ENCODE measurements at regions not wholly inside any gene's neighbourhood (a gene's known extent, or its start where the extent isn't known, plus 50 kb on each side); places are given as distances from the start of the nearest gene placed in this dataset.

DNA sequence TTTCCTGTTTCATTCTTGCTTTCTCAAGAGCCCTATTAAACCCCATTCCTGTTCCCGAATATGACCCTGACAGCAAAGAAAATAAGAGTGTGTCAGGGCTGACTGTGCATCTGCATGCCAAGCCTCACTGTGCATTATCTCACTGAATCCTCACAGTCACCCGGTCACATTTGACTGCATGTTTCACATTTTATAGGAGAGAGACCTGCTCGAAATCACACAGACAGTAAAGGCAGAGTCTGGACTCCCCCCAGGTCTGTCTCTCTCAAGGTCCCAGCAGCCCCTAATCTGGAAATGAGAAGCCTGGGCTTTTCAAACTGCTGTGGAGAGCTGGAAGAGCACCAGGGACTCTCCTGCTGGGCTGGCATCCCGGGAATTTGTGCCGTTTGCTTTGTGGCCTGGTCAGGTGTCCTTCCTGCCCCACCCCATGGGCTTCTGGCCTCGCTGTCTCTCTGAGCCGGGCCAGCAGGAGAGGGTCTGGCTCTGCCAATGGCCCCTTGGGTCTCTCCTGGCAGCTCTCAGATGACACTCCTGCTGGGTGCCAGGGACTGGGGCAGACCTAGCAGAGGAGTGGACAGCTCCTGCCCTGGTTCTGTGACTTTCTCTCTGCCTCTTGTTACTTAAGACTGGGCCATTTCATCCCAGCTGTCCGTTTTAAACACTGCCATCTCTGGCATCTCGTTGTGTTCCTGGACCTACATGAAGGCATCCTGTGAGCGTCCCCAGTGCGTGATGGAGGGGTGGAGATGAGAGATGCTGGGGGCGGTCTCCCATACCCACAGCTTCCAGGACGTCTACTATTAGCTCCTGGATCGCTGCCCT lies 173.6 kb downstream of the ARHGAP12 start:
- Mint-ChIP-seq H3K4me3 (no peak overlapping the region), H3K4me1 (ENCODE audit: low read depth) (peaks cover 13% of the 10 kb centered on the region), H3K9me3 (no peaks in the 10 kb centered on the region), H3K27ac (no peak overlapping the region), H3K36me3 (ENCODE audit: low read depth) (no peaks in the 10 kb centered on the region), H3K27me3 (ENCODE audit: low read depth) (no peaks in the 10 kb centered on the region)

DNA sequence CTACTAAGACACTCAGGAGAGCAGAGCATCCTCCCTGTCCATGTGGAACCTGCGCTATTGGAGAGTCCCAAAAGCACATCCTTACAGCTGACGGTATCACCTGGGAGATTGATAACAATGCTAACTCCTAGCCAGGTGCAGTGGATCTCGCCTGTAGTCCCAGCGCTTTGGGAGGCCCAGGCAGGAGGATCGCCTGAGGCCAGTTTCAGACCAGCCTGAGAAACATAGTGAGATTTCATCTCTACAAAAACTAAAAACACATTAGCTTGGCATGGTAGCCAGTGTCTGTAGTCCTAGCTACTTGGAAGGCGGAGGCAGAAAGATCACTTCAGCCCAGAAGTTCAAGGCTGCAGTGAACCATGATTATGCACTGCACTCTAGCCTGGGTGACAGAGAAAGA lies 174.9 kb downstream of the ARHGAP12 start:
- no peak overlapping the region for H3K4me3 Mint-ChIP-seq
- H3K4me1 Mint-ChIP-seq (ENCODE audit: low read depth): peaks cover 9% of the 10 kb centered on the region
- H3K27me3 Mint-ChIP-seq (ENCODE audit: low read depth): no peaks in the 10 kb centered on the region
- H3K36me3 Mint-ChIP-seq (ENCODE audit: low read depth): no peaks in the 10 kb centered on the region
- H3K27ac Mint-ChIP-seq: no peak overlapping the region
- no peaks in the 10 kb centered on the region for H3K9me3 Mint-ChIP-seq

DNA sequence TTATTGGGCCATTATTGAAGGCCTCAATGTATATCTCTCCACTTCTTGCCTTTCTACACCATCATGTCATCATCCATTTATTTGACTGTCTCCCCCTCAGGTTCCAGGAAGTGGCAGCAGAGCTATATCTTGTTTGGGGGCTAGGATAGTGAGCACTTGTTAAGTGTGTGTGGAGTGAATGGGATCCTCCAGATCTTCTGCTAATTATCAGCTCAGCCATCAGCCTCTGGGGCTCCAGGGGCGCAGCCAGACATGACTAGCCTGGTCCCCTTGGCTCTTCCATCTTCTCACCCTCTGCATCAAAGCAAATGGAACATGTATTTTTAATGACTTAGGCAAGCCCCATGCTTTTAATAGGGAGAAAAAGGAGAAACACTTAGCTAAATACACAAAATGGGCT lies 176.5 kb downstream of the ARHGAP12 start:
- Mint-ChIP-seq H3K4me1 (ENCODE audit: low read depth) (peaks cover 13% of the 10 kb centered on the region), H3K4me3 (no peak overlapping the region), H3K27ac (no peak overlapping the region), H3K27me3 (ENCODE audit: low read depth) (no peaks in the 10 kb centered on the region), H3K36me3 (ENCODE audit: low read depth) (no peaks in the 10 kb centered on the region), H3K9me3 (no peaks in the 10 kb centered on the region)

DNA sequence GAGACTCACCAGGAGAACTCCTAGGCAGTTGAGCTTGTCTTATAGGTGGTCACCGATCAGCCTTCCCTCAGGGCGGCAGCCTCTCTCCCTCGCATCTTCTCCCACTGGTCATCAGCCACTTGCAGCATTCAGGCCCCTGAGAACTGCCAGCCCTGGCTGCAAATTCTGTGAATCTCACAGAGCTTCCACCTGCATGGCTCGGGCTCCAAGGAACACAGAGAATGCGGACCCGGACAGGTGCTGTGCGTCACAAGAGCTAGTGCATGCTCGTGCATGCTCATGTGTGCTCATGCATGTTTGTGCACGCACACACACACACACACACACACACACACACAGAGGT lies 176.9 kb downstream of the ARHGAP12 start:
- Mint-ChIP-seq H3K27ac (no peak overlapping the region), H3K36me3 (ENCODE audit: low read depth) (no peaks in the 10 kb centered on the region), H3K4me1 (ENCODE audit: low read depth) (peaks cover 18% of the 10 kb centered on the region), H3K4me3 (no peak overlapping the region), H3K27me3 (ENCODE audit: low read depth) (no peaks in the 10 kb centered on the region), H3K9me3 (no peaks in the 10 kb centered on the region)

DNA sequence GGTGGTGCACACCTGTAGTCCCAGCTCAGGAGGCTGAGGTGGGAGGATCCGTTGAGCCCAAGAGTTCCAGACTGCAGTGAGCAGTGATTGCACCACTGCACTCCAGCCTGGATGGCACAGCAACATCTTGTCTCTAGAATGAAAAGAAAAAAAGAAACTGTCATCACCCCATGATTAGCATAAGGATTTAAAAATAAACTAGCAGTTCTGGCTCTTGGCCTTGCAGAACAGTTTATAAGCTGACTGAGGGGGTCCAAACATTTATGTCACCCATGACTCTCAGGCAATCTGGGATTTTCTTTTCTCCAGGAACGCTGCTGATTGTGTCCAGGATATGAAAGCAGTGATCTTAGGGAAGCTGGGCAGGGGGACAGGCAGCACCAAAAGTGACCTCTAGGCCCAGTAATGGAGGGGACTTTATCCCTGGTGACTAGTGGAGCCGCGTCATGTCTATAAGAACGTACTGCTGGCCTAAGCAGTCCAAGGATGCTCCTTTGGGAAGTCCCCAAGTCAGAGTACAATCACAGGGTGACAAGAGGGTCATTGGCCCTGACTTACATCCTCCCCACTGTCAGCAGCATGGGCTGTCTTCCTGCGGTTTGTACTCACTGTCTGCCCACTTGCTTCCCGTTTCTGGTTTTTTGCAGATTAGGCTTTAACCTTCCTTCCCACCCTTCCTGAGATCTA lies 177.4 kb downstream of the ARHGAP12 start:
- Mint-ChIP-seq H3K9me3 (no peaks in the 10 kb centered on the region), H3K4me1 (ENCODE audit: low read depth) (peaks cover 18% of the 10 kb centered on the region)

DNA sequence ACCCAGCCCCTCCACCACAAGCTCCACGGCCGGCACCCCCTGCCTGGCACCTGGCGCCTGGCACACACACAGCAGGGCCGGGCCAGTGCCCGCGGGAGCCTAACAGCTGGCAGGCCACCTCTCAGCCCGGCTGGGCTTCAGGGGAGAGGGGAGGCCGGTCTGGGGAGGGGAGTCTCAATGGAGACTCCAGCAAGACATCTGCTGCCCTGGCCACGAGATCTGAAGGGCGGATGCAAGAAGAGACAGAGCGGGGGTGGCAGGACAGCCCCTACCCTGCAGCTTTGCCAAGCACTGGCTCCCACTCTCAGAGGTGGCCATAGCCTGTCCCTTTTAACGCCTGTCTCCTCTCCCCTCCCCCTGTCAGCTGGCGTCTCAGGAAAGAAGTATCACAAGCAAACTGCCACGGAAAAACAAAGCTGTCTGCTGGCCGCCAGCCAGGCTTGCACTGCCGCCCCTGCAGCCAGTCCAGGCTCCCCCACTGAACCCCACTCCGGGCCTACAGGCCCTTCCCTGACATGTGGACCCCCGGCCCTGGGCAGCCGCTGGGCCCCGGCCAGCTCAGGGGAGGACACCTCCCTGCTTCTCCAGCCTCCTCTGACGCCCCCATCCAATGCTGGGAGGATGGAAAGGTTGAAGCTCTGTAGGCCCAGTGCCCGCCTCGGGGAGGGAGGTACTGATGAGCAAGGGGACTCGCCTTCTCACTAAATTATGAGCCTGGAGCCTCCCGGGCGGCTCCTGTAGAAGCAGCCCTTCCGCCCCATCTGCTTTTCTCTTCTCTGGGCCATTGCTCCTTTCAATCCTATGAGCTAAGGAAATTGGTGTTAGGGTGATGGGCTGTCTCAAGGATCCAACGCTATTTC lies 178.4 kb downstream of the ARHGAP12 start:
- H3K9me3 Mint-ChIP-seq: no peaks in the 10 kb centered on the region
- H3K27ac Mint-ChIP-seq: no peak overlapping the region

More for the DNA sequence above, 177.4 kb downstream of the ARHGAP12 start:
- H3K27me3 Mint-ChIP-seq (ENCODE audit: low read depth): no peaks in the 10 kb centered on the region
- no peak overlapping the region for H3K27ac Mint-ChIP-seq
- no peaks in the 10 kb centered on the region for H3K36me3 Mint-ChIP-seq (ENCODE audit: low read depth)
- no peak overlapping the region for H3K4me3 Mint-ChIP-seq

DNA sequence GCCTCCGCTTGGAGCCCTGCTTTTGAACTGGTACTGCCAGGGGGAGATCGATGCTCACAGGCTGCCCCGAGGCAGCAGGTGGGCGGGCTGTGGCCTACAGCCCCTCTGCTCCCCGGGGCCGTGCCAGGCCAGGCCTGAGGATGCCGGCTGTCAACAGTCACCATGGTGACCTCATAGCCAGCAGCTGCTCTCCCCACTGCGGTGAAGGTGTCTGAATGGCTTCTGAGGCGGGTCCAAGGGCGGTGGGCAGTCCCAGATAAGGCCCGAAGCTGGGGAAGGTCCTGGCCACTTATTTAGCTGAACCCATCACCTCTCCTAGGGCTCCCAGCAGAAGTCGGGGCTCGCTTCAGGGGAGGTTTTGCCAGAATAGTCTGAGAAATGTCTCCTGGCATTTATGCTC lies 179.3 kb downstream of the ARHGAP12 start:
- Mint-ChIP-seq H3K27me3 (ENCODE audit: low read depth) (no peaks in the 10 kb centered on the region), H3K27ac (no peak overlapping the region), H3K4me3 (no peak overlapping the region), H3K4me1 (ENCODE audit: low read depth) (peaks cover 29% of the 10 kb centered on the region), H3K36me3 (ENCODE audit: low read depth) (no peaks in the 10 kb centered on the region), H3K9me3 (no peaks in the 10 kb centered on the region)

More for the DNA sequence above, 178.4 kb downstream of the ARHGAP12 start:
- Mint-ChIP-seq H3K4me3 (no peak overlapping the region), H3K27me3 (ENCODE audit: low read depth) (no peaks in the 10 kb centered on the region), H3K4me1 (ENCODE audit: low read depth) (peaks cover 25% of the 10 kb centered on the region), H3K36me3 (ENCODE audit: low read depth) (no peaks in the 10 kb centered on the region)

DNA sequence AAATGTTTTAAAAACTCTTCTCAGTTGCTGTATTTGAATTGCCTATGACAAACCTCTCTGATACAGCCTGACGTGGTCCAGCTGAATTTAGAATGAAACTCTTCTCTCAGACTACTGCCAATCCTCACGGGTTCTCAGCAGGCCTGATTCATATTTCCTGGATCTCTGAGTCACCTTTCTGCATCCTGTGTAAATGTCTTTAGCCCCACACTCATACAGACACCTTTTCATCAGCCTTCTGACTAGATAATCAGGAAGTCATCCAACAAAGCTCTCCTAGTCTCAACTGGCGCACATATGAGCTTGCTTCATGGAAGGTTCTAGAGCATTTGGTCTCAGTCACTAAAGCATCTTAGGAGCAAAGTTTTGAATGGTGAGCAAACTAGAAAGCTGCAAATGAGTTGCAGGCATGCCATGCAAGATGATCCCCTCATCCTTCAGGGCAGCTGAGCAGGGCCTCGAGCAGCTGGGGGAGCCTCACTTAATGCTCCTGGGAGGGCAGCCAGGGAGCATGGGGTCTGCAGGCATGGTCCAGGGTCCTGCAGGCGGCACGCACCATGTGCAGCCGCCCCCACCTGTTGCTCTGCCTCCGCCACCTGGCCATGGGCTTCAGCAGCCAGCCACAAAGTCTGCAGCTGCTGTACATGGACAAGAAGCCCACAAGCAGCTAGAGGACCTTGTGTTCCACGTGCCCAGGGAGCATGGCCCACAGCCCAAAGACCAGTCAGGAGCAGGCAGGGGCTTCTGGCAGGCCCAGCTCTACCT lies 182.8 kb downstream of the ARHGAP12 start:
- no peak overlapping the region for H3K4me3 Mint-ChIP-seq
- peaks cover 24% of the 10 kb centered on the region for H3K4me1 Mint-ChIP-seq (ENCODE audit: low read depth)
- no peaks in the 10 kb centered on the region for H3K27me3 Mint-ChIP-seq (ENCODE audit: low read depth)
- H3K27ac Mint-ChIP-seq: peak overlapping the region; percentile 75
- no peaks in the 10 kb centered on the region for H3K36me3 Mint-ChIP-seq (ENCODE audit: low read depth)
- peaks cover 3% of the 10 kb centered on the region for H3K9me3 Mint-ChIP-seq

DNA sequence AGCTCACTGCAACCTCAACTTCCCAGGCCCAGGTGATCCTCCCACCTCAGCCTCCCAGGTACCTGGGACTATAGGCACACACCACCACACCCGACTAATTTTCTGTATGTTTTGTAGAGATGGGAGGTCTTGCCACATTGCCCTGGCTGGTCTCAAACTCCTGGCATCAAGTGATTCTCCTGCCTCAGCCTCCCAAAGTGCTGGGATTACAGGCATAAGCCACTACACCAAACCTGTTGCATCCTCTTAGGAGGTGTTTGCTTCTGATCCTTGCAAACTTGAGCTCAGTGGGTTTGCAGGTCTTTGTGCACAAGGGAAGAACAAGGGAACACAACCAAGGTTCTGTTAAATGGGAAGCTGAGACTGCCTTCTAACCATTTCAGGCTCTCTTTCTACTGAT lies 184.6 kb downstream of the ARHGAP12 start:
- no peaks in the 10 kb centered on the region for H3K27me3 Mint-ChIP-seq (ENCODE audit: low read depth)
- H3K4me3 Mint-ChIP-seq: no peak overlapping the region
- H3K27ac Mint-ChIP-seq: no peak overlapping the region
- H3K9me3 Mint-ChIP-seq: peaks cover 8% of the 10 kb centered on the region
- H3K36me3 Mint-ChIP-seq (ENCODE audit: low read depth): no peaks in the 10 kb centered on the region
- H3K4me1 Mint-ChIP-seq (ENCODE audit: low read depth): peaks cover 24% of the 10 kb centered on the region

DNA sequence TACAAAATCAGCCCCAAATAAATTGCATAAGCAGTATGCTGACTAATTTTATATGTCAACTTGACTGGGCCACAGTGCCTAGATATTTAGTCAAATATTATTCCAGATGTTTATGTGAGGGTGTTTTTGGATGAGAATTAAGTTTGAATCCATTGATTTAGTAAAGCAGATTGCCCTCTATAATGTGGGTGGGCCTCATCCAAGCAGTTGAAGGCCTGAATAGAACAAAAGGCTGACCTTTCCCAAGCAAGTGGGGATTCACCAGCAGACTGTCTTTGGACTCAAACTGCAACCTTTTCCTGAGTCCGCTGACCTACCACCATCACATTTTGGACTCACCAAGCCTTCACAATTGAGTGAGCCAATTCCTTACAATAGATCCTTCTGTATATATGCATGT lies 186.4 kb downstream of the ARHGAP12 start:
- Mint-ChIP-seq H3K4me1 (ENCODE audit: low read depth) (peaks cover 20% of the 10 kb centered on the region), H3K27ac (no peak overlapping the region), H3K4me3 (no peak overlapping the region), H3K27me3 (ENCODE audit: low read depth) (no peaks in the 10 kb centered on the region), H3K9me3 (peaks cover 9% of the 10 kb centered on the region), H3K36me3 (ENCODE audit: low read depth) (no peaks in the 10 kb centered on the region)

DNA sequence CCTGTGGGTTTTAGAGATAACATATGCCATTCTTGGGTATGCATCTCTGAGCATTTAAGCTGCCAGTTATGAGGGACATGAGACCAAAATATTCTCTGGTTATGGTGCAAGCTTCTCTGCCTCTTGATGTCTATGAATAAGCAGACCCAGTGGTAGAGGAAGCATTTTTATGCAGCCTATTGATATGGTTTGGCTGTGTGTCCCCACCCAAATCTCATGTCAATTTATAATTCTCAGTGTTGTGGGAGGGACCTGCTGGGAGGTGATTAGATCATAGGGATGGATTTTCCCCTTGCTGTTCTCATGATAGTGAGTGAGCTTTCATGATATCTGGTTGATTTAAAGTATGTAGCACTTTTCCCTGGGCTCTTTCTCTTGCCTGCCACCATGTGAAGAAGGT lies 187.2 kb downstream of the ARHGAP12 start:
- Mint-ChIP-seq H3K27me3 (ENCODE audit: low read depth) (no peaks in the 10 kb centered on the region), H3K4me3 (no peak overlapping the region), H3K4me1 (ENCODE audit: low read depth) (peaks cover 14% of the 10 kb centered on the region), H3K36me3 (ENCODE audit: low read depth) (peaks cover 3% of the 10 kb centered on the region), H3K27ac (no peak overlapping the region), H3K9me3 (peaks cover 14% of the 10 kb centered on the region)

DNA sequence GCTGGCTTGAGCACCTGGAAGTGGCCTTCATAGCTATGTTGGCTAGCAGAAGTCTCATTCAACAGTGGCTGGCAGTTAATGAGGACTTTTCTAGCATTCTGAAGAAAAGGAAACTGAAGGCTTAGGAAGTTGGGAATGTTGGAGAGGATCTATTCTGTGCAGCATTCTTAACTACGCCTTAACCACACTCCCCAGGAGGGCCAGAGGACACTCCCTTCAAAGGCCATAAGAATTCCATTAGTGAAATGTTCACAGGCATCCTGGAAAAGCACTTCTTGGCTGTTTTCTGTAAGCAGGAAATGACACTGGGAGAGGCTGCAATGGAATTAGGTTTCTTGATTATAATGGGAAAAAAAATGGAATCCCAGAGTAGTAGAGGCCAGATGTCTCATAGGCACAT lies 188.9 kb downstream of the ARHGAP12 start:
- Mint-ChIP-seq H3K4me1 (ENCODE audit: low read depth) (peaks cover 5% of the 10 kb centered on the region), H3K27me3 (ENCODE audit: low read depth) (no peaks in the 10 kb centered on the region), H3K36me3 (ENCODE audit: low read depth) (peaks cover 5% of the 10 kb centered on the region), H3K4me3 (no peak overlapping the region), H3K9me3 (peaks cover 14% of the 10 kb centered on the region), H3K27ac (no peak overlapping the region)

DNA sequence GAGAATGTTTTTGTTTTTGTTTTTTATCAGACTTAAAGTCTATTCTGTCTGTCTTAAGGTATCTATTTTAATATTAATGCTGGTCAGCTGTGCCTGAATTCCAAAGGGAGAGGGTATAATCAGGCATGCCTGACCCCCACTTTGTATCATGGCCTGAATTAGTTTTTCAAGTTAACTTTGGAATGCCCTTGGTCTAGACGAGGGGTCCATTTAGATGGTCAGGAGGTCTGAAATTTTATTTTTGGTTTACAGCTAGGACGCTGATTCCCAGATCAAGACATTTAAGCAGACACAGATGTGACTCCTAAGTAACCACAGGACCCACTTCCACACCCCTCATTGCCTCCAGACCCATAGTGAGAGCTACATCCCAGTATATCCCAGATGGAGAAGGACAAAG lies 189.5 kb downstream of the ARHGAP12 start:
- Mint-ChIP-seq H3K27ac (no peak overlapping the region), H3K9me3 (peaks cover 14% of the 10 kb centered on the region), H3K36me3 (ENCODE audit: low read depth) (peaks cover 5% of the 10 kb centered on the region), H3K4me1 (ENCODE audit: low read depth) (peaks cover 3% of the 10 kb centered on the region), H3K27me3 (ENCODE audit: low read depth) (no peaks in the 10 kb centered on the region), H3K4me3 (no peak overlapping the region)

DNA sequence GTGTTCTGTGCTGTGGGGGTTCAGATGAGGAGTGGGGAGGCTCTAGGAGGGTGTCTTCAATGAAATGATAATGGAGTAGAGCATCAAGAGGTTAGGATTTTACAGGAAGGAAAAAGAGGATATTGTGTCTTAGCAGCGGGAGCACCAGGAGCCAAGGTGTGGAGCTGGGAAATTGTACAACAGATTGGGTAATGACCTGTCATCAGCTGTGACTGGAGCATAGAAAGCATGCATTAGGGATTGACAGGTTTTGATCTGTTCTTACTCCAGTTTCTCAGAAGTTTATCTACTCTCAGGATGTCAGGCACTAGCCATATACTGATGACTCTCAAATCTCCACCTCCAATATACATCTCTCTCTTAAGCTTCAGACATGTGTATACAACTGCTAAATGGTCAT lies 196.9 kb downstream of the ARHGAP12 start:
- Mint-ChIP-seq H3K4me3 (no peak overlapping the region), H3K27ac (no peak overlapping the region), H3K27me3 (ENCODE audit: low read depth) (peaks cover 12% of the 10 kb centered on the region), H3K4me1 (ENCODE audit: low read depth) (no peaks in the 10 kb centered on the region), H3K36me3 (ENCODE audit: low read depth) (peaks cover 2% of the 10 kb centered on the region), H3K9me3 (peaks cover under 1% of the 10 kb centered on the region)

All from T-helper 1 cell treated with Interleukin-12 subunit alpha and Interleukin-12 subunit beta and Interleukin-4 antibody, amounts not matched to agents 30 μg/mL and 1 μg/mL, for 36 hours (primary cell).